C4-2B (cell line): ENCODE measurements at regions not wholly inside any gene's neighbourhood (a gene's known extent, or its start where the extent isn't known, plus 50 kb on each side); places are given as distances from the start of the nearest gene placed in this dataset.

Source experiments
- ZFX ChIP-seq: fragments of 450-650 bp; IDR thresholded peaks from 2 replicates; pipeline ENCODE4 v1.6.1; 2017
- TF ChIP-seq, protein P1 (sequence below): fragments of 450-650 bp; conservative IDR thresholded peaks from 2 replicates; pipeline ENCODE4 v1.5.1; 2017; ENCODE audit warnings: mild to moderate bottlenecking

GRCh38 chr10:4137299-4137698 is 352.3 kb upstream of the KLF6 start:
- TF ChIP-seq, protein P1, sequence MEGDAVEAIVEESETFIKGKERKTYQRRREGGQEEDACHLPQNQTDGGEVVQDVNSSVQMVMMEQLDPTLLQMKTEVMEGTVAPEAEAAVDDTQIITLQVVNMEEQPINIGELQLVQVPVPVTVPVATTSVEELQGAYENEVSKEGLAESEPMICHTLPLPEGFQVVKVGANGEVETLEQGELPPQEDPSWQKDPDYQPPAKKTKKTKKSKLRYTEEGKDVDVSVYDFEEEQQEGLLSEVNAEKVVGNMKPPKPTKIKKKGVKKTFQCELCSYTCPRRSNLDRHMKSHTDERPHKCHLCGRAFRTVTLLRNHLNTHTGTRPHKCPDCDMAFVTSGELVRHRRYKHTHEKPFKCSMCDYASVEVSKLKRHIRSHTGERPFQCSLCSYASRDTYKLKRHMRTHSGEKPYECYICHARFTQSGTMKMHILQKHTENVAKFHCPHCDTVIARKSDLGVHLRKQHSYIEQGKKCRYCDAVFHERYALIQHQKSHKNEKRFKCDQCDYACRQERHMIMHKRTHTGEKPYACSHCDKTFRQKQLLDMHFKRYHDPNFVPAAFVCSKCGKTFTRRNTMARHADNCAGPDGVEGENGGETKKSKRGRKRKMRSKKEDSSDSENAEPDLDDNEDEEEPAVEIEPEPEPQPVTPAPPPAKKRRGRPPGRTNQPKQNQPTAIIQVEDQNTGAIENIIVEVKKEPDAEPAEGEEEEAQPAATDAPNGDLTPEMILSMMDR: no peak
- no peak for TF ChIP-seq ZFX
